ENCODE measurements at regions not wholly inside any gene's neighbourhood (a gene's known extent, or its start where the extent isn't known, plus 50 kb on each side); places are given as distances from the start of the nearest gene placed in this dataset.

DNA sequence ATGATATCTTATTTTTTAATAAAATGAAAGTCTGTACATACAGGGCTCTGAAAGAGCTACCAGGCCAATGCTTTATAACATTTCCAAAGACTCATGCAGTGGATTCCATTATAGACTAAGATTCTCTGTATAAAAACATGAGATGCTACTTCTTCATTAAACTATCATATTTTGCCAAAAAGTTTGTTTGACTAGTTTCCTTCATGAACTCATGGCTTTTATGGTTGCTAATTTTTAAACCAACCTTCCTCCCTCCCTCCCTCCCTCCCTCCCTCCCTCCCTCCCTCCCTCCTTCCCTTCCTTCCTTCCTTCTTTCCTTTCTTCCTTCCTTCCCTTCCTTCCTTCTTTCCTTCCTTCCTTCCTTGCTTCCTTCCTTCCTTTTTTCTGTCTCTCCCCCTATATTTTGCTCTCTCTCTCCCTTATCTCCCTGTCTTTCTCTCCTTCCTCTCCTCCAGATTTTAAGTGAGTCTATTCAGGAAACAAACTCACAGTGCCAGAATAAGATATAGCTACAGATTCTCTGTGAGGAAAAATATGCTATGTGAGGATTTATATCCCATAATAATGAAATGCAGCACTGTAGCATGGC is 961.5 kb upstream of the ZEB2 start:
- no peaks in the 10 kb centered on the region for H3K36me3 ChIP-seq (ENCODE audit: control insufficient read depth in 2 of 3, insufficient read depth in 3 of 3, low read length in 3 of 3)
- intact Hi-C loops (cut with DNase I) = no loop called here
- H3K9ac ChIP-seq (ENCODE audit: low read length in 3 of 3) = no peak overlapping the region
- H3K4me3 ChIP-seq (ENCODE audit: low read length in 3 of 3) = no peak overlapping the region
- H3K4me1 ChIP-seq (ENCODE audit: control insufficient read depth in 2 of 3, insufficient read depth in 2 of 3, low read depth in 1 of 3, low read length in 3 of 3) = no peaks in the 10 kb centered on the region
- TF ChIP-seq, protein P1, sequence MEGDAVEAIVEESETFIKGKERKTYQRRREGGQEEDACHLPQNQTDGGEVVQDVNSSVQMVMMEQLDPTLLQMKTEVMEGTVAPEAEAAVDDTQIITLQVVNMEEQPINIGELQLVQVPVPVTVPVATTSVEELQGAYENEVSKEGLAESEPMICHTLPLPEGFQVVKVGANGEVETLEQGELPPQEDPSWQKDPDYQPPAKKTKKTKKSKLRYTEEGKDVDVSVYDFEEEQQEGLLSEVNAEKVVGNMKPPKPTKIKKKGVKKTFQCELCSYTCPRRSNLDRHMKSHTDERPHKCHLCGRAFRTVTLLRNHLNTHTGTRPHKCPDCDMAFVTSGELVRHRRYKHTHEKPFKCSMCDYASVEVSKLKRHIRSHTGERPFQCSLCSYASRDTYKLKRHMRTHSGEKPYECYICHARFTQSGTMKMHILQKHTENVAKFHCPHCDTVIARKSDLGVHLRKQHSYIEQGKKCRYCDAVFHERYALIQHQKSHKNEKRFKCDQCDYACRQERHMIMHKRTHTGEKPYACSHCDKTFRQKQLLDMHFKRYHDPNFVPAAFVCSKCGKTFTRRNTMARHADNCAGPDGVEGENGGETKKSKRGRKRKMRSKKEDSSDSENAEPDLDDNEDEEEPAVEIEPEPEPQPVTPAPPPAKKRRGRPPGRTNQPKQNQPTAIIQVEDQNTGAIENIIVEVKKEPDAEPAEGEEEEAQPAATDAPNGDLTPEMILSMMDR (IDR thresholded peaks at IDR 0.05; ENCODE audit: borderline replicate concordance, extremely low read depth, insufficient read depth) = no peak
- H3K27ac ChIP-seq (ENCODE audit: low read depth in 2 of 2, low read length in 2 of 2) = no peak overlapping the region
- H3K9me3 ChIP-seq (ENCODE audit: control insufficient read depth in 2 of 3, insufficient read depth in 1 of 3, low read length in 3 of 3) = no peaks in the 10 kb centered on the region
- FAIRE-seq = no peak
- no peaks in the 10 kb centered on the region for H3K27me3 ChIP-seq (ENCODE audit: control insufficient read depth, insufficient read depth, low read length)
- no peak for DNase-seq

GRCh38 chr2:145464866-145465265 is 944.9 kb upstream of the ZEB2 start:
- Histone ChIP-seq H3K27me3 (ENCODE audit: control insufficient read depth, insufficient read depth, low read length) (no peaks in the 10 kb centered on the region), H3K4me3 (ENCODE audit: low read length in 3 of 3) (no peak overlapping the region), H3K27ac (ENCODE audit: low read depth in 2 of 2, low read length in 2 of 2) (no peak overlapping the region), H3K9me3 (ENCODE audit: control insufficient read depth in 2 of 3, insufficient read depth in 1 of 3, low read length in 3 of 3) (no peaks in the 10 kb centered on the region), H3K36me3 (ENCODE audit: control insufficient read depth in 2 of 3, insufficient read depth in 3 of 3, low read length in 3 of 3) (no peaks in the 10 kb centered on the region), H3K4me1 (ENCODE audit: control insufficient read depth in 2 of 3, insufficient read depth in 2 of 3, low read depth in 1 of 3, low read length in 3 of 3) (no peaks in the 10 kb centered on the region), H3K9ac (ENCODE audit: low read length in 3 of 3) (no peak overlapping the region)
- intact Hi-C loops (cut with DNase I) = no loop called here
- TF ChIP-seq, protein P1 (IDR thresholded peaks at IDR 0.05; ENCODE audit: borderline replicate concordance, extremely low read depth, insufficient read depth) = no peak
- no peak for DNase-seq
- FAIRE-seq = no peak

DNA sequence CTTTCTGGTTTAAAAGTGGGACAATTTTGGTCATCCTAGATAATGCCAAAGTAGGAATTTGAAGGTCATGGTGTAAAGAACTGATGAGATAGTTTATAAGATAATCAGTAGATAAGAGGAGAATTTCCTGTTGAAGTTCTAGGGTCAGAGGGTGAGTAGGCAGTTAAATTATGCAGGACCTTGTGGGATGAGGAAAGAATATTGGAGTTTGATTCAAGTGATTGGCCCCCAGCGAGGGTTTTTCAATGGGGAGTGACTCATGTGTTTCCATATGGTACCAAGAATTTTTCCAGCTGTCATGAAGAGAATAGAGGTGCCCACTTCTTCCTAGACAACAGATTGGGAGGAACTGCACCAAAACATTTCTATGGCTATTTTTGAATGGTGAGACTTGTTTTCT is 940.2 kb upstream of the ZEB2 start:
- DNase-seq (no peak), FAIRE-seq (no peak)
- TF ChIP-seq, protein P1 (IDR thresholded peaks at IDR 0.05; ENCODE audit: borderline replicate concordance, extremely low read depth, insufficient read depth) = no peak
- H3K4me3 ChIP-seq (ENCODE audit: low read length in 3 of 3) = no peak overlapping the region
- no peaks in the 10 kb centered on the region for H3K36me3 ChIP-seq (ENCODE audit: control insufficient read depth in 2 of 3, insufficient read depth in 3 of 3, low read length in 3 of 3)
- H3K27ac ChIP-seq (ENCODE audit: low read depth in 2 of 2, low read length in 2 of 2) = no peak overlapping the region
- no peaks in the 10 kb centered on the region for H3K9me3 ChIP-seq (ENCODE audit: control insufficient read depth in 2 of 3, insufficient read depth in 1 of 3, low read length in 3 of 3)
- intact Hi-C loops (cut with DNase I) = no loop called here
- no peak overlapping the region for H3K9ac ChIP-seq (ENCODE audit: low read length in 3 of 3)
- H3K27me3 ChIP-seq (ENCODE audit: control insufficient read depth, insufficient read depth, low read length) = no peaks in the 10 kb centered on the region
- no peaks in the 10 kb centered on the region for H3K4me1 ChIP-seq (ENCODE audit: control insufficient read depth in 2 of 3, insufficient read depth in 2 of 3, low read depth in 1 of 3, low read length in 3 of 3)

All from kidney (tissue), 13 donors.